ENCODE measurements at regions not wholly inside any gene's neighbourhood (a gene's known extent, or its start where the extent isn't known, plus 50 kb on each side); places are given as distances from the start of the nearest gene placed in this dataset.

- Histone ChIP-seq H3K4me3 (no peak overlapping the region), H3K36me3 (ENCODE audit: low read depth) (no peaks in the 10 kb centered on the region), H3K4me1 (ENCODE audit: low read depth) (no peaks in the 10 kb centered on the region), H3K9me3 (no peaks in the 10 kb centered on the region)
- ATAC-seq, result no peak
- peak in 1 of 3 donors; percentile 21 for DNase-seq
- no peak for TF ChIP-seq CTCF (IDR thresholded peaks at IDR 0.05)
- intact Hi-C loops (cut with DNase I, micrococcal nuclease), result no loop called here
Observed at GRCh38 chr7:113770146-113770738, 148.6 kb downstream of the PPP1R3A start.

- peak; percentile 77 for ATAC-seq
- H3K4me1 ChIP-seq (ENCODE audit: low read depth), result no peaks in the 10 kb centered on the region
- no peak for TF ChIP-seq CTCF (IDR thresholded peaks at IDR 0.05)
- H3K4me3 ChIP-seq, result no peak overlapping the region
- intact Hi-C loops (cut with DNase I, micrococcal nuclease), result no loop called here
- no peaks in the 10 kb centered on the region for H3K36me3 ChIP-seq (ENCODE audit: low read depth)
- H3K9me3 ChIP-seq, result no peaks in the 10 kb centered on the region
- DNase-seq, result no peak
Observed at GRCh38 chr7:113768387-113768786, 150.4 kb downstream of the PPP1R3A start.

GRCh38 chr7:113764401-113765035 lies 154.3 kb downstream of the PPP1R3A start:
- no peaks in the 10 kb centered on the region for H3K9me3 ChIP-seq
- no peak for ATAC-seq
- H3K4me3 ChIP-seq, result no peak overlapping the region
- no peak for TF ChIP-seq CTCF (IDR thresholded peaks at IDR 0.05)
- no peak for DNase-seq
- H3K4me1 ChIP-seq (ENCODE audit: low read depth), result no peaks in the 10 kb centered on the region
- no peaks in the 10 kb centered on the region for H3K36me3 ChIP-seq (ENCODE audit: low read depth)
- intact Hi-C loops (cut with DNase I, micrococcal nuclease), result no loop called here

GRCh38 chr7:113763226-113763625 lies 155.6 kb downstream of the PPP1R3A start:
- Histone ChIP-seq H3K4me1 (ENCODE audit: low read depth) (no peaks in the 10 kb centered on the region), H3K36me3 (ENCODE audit: low read depth) (no peaks in the 10 kb centered on the region), H3K9me3 (no peaks in the 10 kb centered on the region), H3K4me3 (no peak overlapping the region)
- no peak for TF ChIP-seq CTCF (IDR thresholded peaks at IDR 0.05)
- DNase-seq (no peak), ATAC-seq (no peak)
- intact Hi-C loops (cut with DNase I, micrococcal nuclease), result no loop called here

- no peak for ATAC-seq
- no peak for DNase-seq
- H3K9me3 ChIP-seq, result no peaks in the 10 kb centered on the region
- no peak overlapping the region for H3K4me3 ChIP-seq
- H3K36me3 ChIP-seq (ENCODE audit: low read depth), result no peaks in the 10 kb centered on the region
- no peak for TF ChIP-seq CTCF (IDR thresholded peaks at IDR 0.05)
- no peaks in the 10 kb centered on the region for H3K4me1 ChIP-seq (ENCODE audit: low read depth)
- intact Hi-C loops (cut with DNase I, micrococcal nuclease), result no loop called here
Observed at GRCh38 chr7:113756250-113756649, 162.6 kb downstream of the PPP1R3A start.
